Body of pancreas (tissue), 4 donors: ENCODE measurements at regions not wholly inside any gene's neighbourhood (a gene's known extent, or its start where the extent isn't known, plus 50 kb on each side); places are given as distances from the start of the nearest gene placed in this dataset.

Source experiments
- ATAC-seq: fragments of 150-250 bp; one replicate; pipeline ENCODE4 v1.9.1; 2016
- DNase-seq, 4 donors: peaks; one replicate each; pipeline ENCODE4 v3.0.0-alpha.2; 2019
- H3K27ac ChIP-seq, 4 donors: fragments of 200-600 bp; sonication (generic); 1 replicate in 3 of 4; 2 replicates in 1 of 4; pipeline versions ENCODE4 v1.5.1 to v1.6.1; 2016 to 2019; ENCODE audit warnings: mild to moderate bottlenecking in 1 of 4, mixed read lengths in 1 of 4, moderate library complexity in 1 of 4
- H3K27me3 ChIP-seq, 2 donors: fragments of 200-600 bp; sonication (generic); one replicate each; pipeline ENCODE4 v1.6.0; 2016; ENCODE audit warnings: mild to moderate bottlenecking in 1 of 2
- H3K36me3 ChIP-seq, 2 donors: fragments of 200-600 bp; sonication (generic); replicated peaks in 1 of 2; 2 replicates each; pipeline ENCODE4 v1.5.1; 2016; ENCODE audit warnings: low read depth in 2 of 2; ENCODE audit not compliant: insufficient read depth in 1 of 2
- H3K4me1 ChIP-seq: fragments of 200-600 bp; sonication (generic); one replicate; pipeline ENCODE4 v1.6.0; 2016
- H3K4me3 ChIP-seq, 2 donors: fragments of 200-600 bp; sonication (generic); 1 replicate in 1 of 2; 2 replicates in 1 of 2; pipeline ENCODE4 v1.5.1; 2016 to 2019
- H3K9me3 ChIP-seq, 3 donors: fragments of 200-600 bp; sonication (generic); 1 replicate in 2 of 3; 2 replicates in 1 of 3; pipeline ENCODE4 v1.5.1; 2016
- CTCF ChIP-seq, 7 experiments: fragments of 450-650 bp in 4 of 7; fragments of 200-600 bp in 3 of 7; sonication (generic) in 3 of 7; IDR thresholded peaks; one replicate each; pipeline ENCODE4 v1.5.1; 2016 to 2019; ENCODE audit warnings: antibody characterized with exemption in 7 of 7
- POLR2A ChIP-seq, 3 donors: fragments of 450-650 bp; IDR thresholded peaks; one replicate each; pipeline ENCODE4 v1.6.1; 2016; ENCODE audit warnings: antibody characterized with exemption in 3 of 3, mild to moderate bottlenecking in 2 of 3
- WGBS, 2 donors: methylation state at CpG; one replicate each; pipeline ENCODE4 v1.1.5; 2017; 5-methylcytosine and 5-hydroxymethylcytosine counted together
- intact Hi-C: fragments of 100-400 bp; cut with DNase I; formaldehyde crosslinking; loops from one replicate; pipeline ENCODE4 v1.15.1; 2023

- 53 to 60% methylated on average over 3 of the region's 3 CpGs for WGBS, 2 donors
- ATAC-seq = no peak
- H3K36me3 ChIP-seq = no peaks in the 10 kb centered on the region
Measured at GRCh38 chr16:82337355-82337754, 167.3 kb upstream of the MPHOSPH6 start.

GRCh38 chr16:82331974-82332750 lies 162.1 kb upstream of the MPHOSPH6 start:
- 49 to 59% methylated on average over 6 of the region's 6 CpGs for WGBS, 2 donors
- TF ChIP-seq CTCF (IDR thresholded peaks at IDR 0.05) (no peak), POLR2A (IDR thresholded peaks at IDR 0.05) (no peak)
- Histone ChIP-seq H3K36me3 (no peaks in the 10 kb centered on the region), H3K27me3 (no peaks in the 10 kb centered on the region), H3K27ac (no peak overlapping the region), H3K4me3 (no peak overlapping the region), H3K9me3 (no peaks in the 10 kb centered on the region), H3K4me1 (peaks cover 33% of the 10 kb centered on the region)
- DNase-seq = peak in 1 of 4 donors; percentile 27
- ATAC-seq = no peak
- intact Hi-C loops = no loop called here

More at GRCh38 chr16:82337355-82337754, 167.3 kb upstream of the MPHOSPH6 start:
- no peak overlapping the region for H3K4me3 ChIP-seq
- H3K4me1 ChIP-seq = peaks cover under 1% of the 10 kb centered on the region
- no peak for DNase-seq
- no peaks in the 10 kb centered on the region for H3K9me3 ChIP-seq
- no peaks in the 10 kb centered on the region for H3K27me3 ChIP-seq
- intact Hi-C loops = no loop called here
- no peak for TF ChIP-seq POLR2A (IDR thresholded peaks at IDR 0.05)
- no peak for TF ChIP-seq CTCF (IDR thresholded peaks at IDR 0.05)
- H3K27ac ChIP-seq = no peak overlapping the region

- Histone ChIP-seq H3K27ac (no peak overlapping the region), H3K27me3 (no peaks in the 10 kb centered on the region), H3K9me3 (no peaks in the 10 kb centered on the region), H3K36me3 (no peaks in the 10 kb centered on the region), H3K4me3 (no peak overlapping the region), H3K4me1 (peaks cover 33% of the 10 kb centered on the region)
- ATAC-seq (no peak), DNase-seq (no peak)
- intact Hi-C loops = no loop called here
- 72 to 93% methylated on average over 3 of the region's 3 CpGs for WGBS, 2 donors
- TF ChIP-seq CTCF (IDR thresholded peaks at IDR 0.05) = no peak
Measured at GRCh38 chr16:82331397-82331796, 161.4 kb upstream of the MPHOSPH6 start.

GRCh38 chr16:82329504-82330192 lies 159.6 kb upstream of the MPHOSPH6 start:
- Histone ChIP-seq H3K9me3 (no peaks in the 10 kb centered on the region), H3K4me1 (peaks cover 33% of the 10 kb centered on the region), H3K36me3 (no peaks in the 10 kb centered on the region), H3K4me3 (no peak overlapping the region), H3K27me3 (no peaks in the 10 kb centered on the region), H3K27ac (peak overlapping the region in 2 of 4 donors; percentile 20 to 28)
- intact Hi-C loops = no loop called here
- TF ChIP-seq POLR2A (IDR thresholded peaks at IDR 0.05) (no peak), CTCF (IDR thresholded peaks at IDR 0.05) (peak in 1 of 7 experiments; percentile 3)
- 32 to 37% methylated on average over 11 of the region's 11 CpGs for WGBS, 2 donors
- DNase-seq = peak; percentile 59 to 82 (median 70)
- ATAC-seq = peak; percentile 87
